NCI-H82 (cell line): ENCODE measurements at regions not wholly inside any gene's neighbourhood (a gene's known extent, or its start where the extent isn't known, plus 50 kb on each side); places are given as distances from the start of the nearest gene placed in this dataset.
"Not testable (repeated sequence)": the region's sequence is repeated elsewhere in the genome, so short reads cannot be mapped to it uniquely, and the experiment has no call there.

ENCODE experiments used
- DNase-seq: peaks from one replicate; lab custom pipeline; 2025; lab: John Stamatoyannopoulos, UW

DNA sequence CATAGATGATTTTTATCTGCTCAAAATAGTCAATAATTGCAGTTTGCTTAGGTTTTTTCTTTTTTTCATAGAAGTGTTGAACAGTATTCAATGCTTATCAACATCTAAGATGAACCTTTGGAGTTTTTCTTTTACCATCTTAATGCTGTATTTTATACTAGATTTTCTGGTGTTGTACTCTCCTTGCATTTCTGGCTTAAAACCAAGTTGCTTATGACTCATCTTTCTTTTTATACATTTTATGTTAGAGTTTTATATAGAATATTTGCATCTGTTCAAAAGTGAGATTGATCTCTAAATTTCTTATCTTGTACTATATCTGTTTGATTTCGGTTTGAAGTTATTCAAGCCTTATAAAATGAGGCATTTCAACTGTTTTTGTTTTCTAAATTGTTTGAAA lies 232.5 kb downstream of the RFPL4B start:
- no peak for DNase-seq

- DNase-seq = no peak
Observed at GRCh38 chr6:112581015-112581414, 233.9 kb downstream of the RFPL4B start.

DNA sequence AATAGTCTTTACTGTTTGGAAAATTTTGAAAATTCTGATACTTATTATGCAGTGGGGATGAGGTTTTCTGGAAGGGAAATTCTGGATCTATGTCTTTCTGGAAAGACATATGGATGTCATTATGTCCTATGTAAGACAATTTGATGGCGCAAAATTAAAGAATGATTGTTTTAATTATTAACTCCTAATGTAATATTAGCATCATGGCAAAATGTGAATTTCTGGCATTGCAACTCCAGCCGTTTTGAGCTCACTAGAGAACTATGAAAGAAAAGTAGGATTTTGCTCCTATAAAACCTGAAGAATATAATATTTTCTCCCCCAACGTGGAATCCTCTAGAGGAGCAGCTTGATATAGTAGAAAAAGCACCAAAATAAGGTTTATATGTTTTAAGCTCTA lies 243.2 kb downstream of the RFPL4B start:
- DNase-seq = no peak

DNA sequence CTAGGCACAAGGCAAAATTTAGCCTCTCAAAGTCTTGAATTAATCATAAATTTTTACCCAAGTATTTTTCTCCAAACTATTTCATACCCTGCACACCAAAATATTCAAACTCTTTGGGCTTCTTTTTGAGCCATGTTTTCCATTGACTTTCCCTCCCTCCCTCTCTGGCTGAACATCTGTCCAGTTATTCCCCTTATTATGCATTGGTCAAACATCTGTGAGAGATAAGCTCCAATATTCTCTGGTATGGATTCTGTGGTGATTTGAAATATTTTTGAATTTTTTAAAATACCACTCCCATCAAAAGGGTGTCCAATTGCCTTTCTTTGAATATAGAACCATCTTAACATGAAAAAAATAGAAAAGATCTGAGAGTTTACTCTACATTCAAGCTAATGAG lies 244.2 kb downstream of the RFPL4B start:
- DNase-seq = no peak

- DNase-seq = no peak
Observed at GRCh38 chr6:112592159-112592558, 245.0 kb downstream of the RFPL4B start.

DNA sequence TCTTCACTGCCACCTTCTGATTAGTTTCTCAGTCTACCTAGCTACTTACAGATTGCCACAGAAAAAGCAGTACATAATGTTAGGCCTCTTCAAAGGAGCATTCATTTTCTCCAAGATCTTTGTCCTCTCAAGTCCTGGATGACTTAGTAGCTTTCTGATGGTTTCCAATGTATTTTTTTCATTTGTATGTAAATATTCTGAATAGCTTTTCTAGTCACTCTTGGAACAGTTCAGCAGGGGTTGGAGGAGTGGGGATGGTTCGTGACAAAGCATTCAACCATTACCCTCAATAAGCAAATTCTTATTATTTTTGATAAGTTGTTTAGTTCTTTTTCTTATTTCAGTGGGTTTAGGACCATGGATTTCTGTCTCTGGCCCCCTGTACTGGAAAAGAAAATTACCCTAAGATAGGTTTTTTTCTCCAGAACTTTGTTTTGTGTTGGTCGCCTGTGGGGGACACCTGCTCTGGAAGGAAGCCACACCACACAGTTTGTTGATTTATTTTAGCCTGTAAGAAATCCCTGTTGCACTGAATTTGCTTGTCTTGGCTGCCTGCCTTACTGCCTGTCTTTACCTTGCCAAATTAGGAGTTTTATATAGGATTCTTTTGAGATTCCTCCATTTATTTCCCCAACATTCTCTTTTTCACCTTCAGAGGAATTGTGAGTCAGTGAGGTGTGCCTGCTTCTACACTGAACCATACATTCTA lies 247.9 kb downstream of the RFPL4B start:
- DNase-seq = no peak

DNA sequence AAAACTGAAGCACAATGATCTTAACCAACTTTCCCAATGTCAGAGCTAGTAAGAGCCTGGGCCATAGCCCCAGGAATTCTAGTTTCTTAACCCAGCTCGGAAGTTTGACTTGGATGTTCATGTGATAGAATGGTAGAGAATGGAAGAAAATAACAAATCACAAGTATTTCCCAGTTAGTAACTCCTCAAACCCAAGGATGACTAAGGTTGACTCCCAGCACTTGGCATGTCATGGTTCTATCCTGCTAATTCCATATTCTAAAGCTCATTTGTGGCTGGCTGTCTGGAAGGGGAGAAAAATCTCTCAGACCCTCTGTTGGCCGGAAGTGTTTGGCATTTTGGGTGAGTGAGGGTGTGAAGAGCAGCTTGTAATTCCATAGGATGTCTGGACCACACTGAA lies 248.7 kb downstream of the RFPL4B start:
- DNase-seq = peak; percentile 30

GRCh38 chr6:112597176-112597575 lies 250.0 kb downstream of the RFPL4B start:
- peak; percentile 53 for DNase-seq

GRCh38 chr6:112600168-112600567 lies 253.0 kb downstream of the RFPL4B start:
- DNase-seq = no peak

DNA sequence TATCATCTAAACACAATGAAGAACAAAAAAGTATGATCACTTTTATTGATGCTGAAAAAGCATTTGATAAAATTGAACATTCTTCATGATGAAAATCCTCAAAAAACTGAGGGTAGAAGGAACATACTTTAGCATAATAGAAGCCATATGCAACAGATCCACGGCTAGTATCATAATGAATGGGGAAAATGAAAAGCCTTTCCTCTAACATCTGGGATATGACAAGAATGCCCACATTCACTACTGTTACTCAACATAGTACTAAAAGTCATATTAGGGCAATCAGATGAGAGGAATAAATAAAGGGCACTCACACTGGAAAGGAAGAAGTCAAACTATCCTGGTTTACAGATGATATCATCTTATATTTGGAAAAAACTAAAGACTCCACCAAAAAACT lies 256.6 kb downstream of the RFPL4B start:
- DNase-seq = no peak

GRCh38 chr6:112606656-112607435 lies 259.7 kb downstream of the RFPL4B start:
- DNase-seq = no peak

GRCh38 chr6:112608925-112609324 lies 261.8 kb downstream of the RFPL4B start:
- not testable (repeated sequence) for DNase-seq

- DNase-seq = no peak
Observed at GRCh38 chr6:112613410-112613809, 266.3 kb downstream of the RFPL4B start.

GRCh38 chr6:112618849-112619248 lies 271.7 kb downstream of the RFPL4B start:
- peak; percentile 50 for DNase-seq

GRCh38 chr6:112620812-112621569 lies 273.9 kb downstream of the RFPL4B start:
- no peak for DNase-seq

DNA sequence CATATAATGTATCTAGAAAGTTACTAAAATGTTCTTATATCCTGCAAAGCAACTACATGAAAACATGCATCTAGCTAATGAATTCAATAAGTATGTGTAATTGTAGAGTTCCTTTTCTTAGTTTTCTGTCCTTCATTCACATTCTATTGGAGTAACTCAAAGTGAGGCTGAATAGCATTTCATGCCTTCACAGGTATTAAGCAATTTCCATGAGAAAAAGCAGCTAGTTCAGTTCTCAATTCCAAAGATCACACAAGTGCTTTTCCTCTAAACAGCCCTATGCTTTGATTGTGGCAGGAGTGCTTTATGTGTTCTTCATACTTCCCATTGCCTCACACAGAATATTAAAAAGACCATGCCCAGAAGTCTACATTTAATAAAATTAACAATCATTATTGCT lies 274.9 kb downstream of the RFPL4B start:
- DNase-seq = no peak

- no peak for DNase-seq
Observed at GRCh38 chr6:112626468-112627082, 279.4 kb downstream of the RFPL4B start.

GRCh38 chr6:112634376-112634775 lies 287.2 kb downstream of the RFPL4B start:
- no peak for DNase-seq

GRCh38 chr6:112636650-112637262 lies 289.6 kb downstream of the RFPL4B start:
- no peak for DNase-seq

DNA sequence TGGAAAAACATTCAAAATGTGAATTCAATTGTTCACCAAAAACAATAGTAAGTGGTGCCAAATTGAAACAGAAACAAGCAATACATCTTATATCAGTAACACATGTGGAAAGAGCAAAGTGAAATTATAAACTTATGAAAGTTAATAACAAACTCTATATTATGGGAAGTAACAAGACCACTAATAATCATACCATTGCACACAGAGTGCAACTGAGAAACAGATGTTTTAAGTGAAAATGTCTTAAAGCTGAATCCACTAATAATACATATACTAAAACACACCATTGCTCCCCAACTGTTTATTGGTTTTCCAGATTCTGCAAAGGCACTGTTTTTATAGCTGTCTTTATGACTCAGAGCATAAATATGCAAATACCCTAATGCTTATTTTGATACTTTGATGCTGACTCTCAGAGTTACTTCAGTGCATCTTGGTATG lies 292.3 kb downstream of the RFPL4B start:
- DNase-seq = no peak

DNA sequence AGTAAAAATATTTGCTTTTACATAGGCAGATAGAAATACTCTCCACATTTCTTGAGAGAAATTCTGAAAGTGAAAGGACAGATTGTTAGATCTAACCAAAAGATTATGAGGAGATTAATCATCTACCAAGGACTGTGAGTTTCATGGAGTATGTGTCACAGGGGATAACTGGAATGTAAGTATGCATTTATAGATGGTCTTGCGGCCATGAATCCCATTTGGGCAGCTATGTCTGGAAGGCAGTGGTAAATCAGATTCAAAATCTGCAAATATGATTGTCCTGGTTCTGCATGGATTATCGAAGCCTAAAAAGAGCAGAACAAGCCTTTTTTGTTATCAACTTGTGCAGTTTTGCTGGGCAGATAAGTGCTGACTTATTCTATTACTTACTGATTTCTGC lies 293.8 kb downstream of the RFPL4B start:
- no peak for DNase-seq

GRCh38 chr6:112649853-112650252 lies 302.7 kb downstream of the RFPL4B start:
- DNase-seq = no peak
